Heart left ventricle (tissue), 16 donors: ENCODE measurements at regions not wholly inside any gene's neighbourhood (a gene's known extent, or its start where the extent isn't known, plus 50 kb on each side); places are given as distances from the start of the nearest gene placed in this dataset.
A peak's percentile ranks its signal among the peaks of the same experiment; 100 is the strongest.

Source experiments
- ATAC-seq, 4 donors: fragments of 200-7000 bp; cut with Tn5 transposase; one replicate each; pipeline ENCODE4 v1.9.1; 2020 to 2022; ENCODE audit warnings: moderate library complexity in 4 of 4, mild to moderate bottlenecking in 3 of 4, moderate number of reproducible peaks in 1 of 4
- DNase-seq, 5 donors: peaks; one replicate each; pipeline ENCODE4 v3.0.0-alpha.2; 2020
- H3K27ac ChIP-seq, 12 donors: fragments of 200-600 bp; sonication (generic) in 4 of 12; one replicate each; pipeline versions ENCODE4 v1.5.0 to v1.8.0; 2016 to 2022; ENCODE audit warnings: mild to moderate bottlenecking in 2 of 12
- H3K27me3 ChIP-seq, 9 donors: fragments of 200-600 bp; sonication (generic) in 2 of 9; one replicate each; pipeline versions ENCODE4 v1.5.1 to v1.8.0; 2016 to 2022; ENCODE audit warnings: mild to moderate bottlenecking in 3 of 9
- H3K36me3 ChIP-seq, 9 donors: fragments of 200-600 bp; sonication (generic) in 2 of 9; one replicate each; pipeline versions ENCODE4 v1.5.0 to v1.8.0; 2018 to 2022; ENCODE audit warnings: mild to moderate bottlenecking in 2 of 9
- H3K4me1 ChIP-seq, 12 donors: fragments of 200-600 bp; sonication (generic) in 4 of 12; one replicate each; pipeline versions ENCODE4 v1.5.0 to v1.8.0; 2016 to 2022; ENCODE audit warnings: mild to moderate bottlenecking in 3 of 12
- H3K4me3 ChIP-seq, 12 donors: fragments of 200-600 bp; sonication (generic) in 4 of 12; one replicate each; pipeline versions ENCODE4 v1.5.0 to v1.8.0; 2017 to 2022; ENCODE audit warnings: mild to moderate bottlenecking in 9 of 12, moderate library complexity in 4 of 12
- H3K9me3 ChIP-seq, 12 donors: fragments of 200-600 bp; sonication (generic) in 4 of 12; one replicate each; pipeline versions ENCODE4 v1.5.0 to v1.8.0; 2016 to 2022; ENCODE audit warnings: mild to moderate bottlenecking in 1 of 12
- CTCF ChIP-seq, 12 donors: fragments of 200-600 bp; sonication (generic) in 4 of 12; IDR thresholded peaks; one replicate each; pipeline versions ENCODE4 v1.5.0 to v1.8.0; 2018 to 2022; ENCODE audit warnings: antibody characterized with exemption in 12 of 12, mild to moderate bottlenecking in 5 of 12
- POLR2A ChIP-seq, 2 donors: fragments of 450-650 bp; IDR thresholded peaks; one replicate each; pipeline ENCODE4 v1.6.1; 2017; ENCODE audit warnings: antibody characterized with exemption in 2 of 2, mild to moderate bottlenecking in 2 of 2, moderate library complexity in 2 of 2
- WGBS, 4 donors: extraction: QIAGEN DNeasy Blood & Tissue Kit in 2 of 4; methylation state at CpG; one replicate each; pipeline versions ENCODE4 v1.1.5 to v1.1.7; 2013 to 2018; 5-methylcytosine and 5-hydroxymethylcytosine counted together
- intact Hi-C, 10 donors: fragments of 100-400 bp; cut with DNase I; formaldehyde crosslinking; loops; one replicate each; pipeline versions ENCODE4 v1.11.1 to v1.14.2; 2022
- donor health status: ischemic (EF 13 %, LVEDD 7.1; RV severe dilation, severe dysfunction).
- donor health status: healthy with polysubstance abuse.
- donor health status: DM: no; HTN: yes; CAD: no.
- donor health status: DM: no; HTN: no; CAD: no.
- donor health status: ischemic (EF 25% LVEDD 6.9; RV normal size, moderate dysfunction).
- donor health status: ischemic (EF 25% LVEDD 5.7; RV mildly dilated, moderate dysfunction).
- donor health status: healthy.
- donor health status: DM: yes; HTN: yes; CAD: no.
- donor health status: ischemic (EF 35%, LVEDD 5.7; RV mildly dilated, moderate dysfunction).
- donor health status: nonischemic (EF 11% LVEDD 7.7; RV severe dilation, severe dysfunction).
- donor health status: DM: yes; HTN: yes; CAD: no.
- donor health status: PGD.
- donor health status: ischemic (EF 29% LVEDD 5.4; RV normal size, mild dysfunction).
- donor health status: nonischemic (EF 23%, LVEDD 6.1; RV moderate dilation, normal function).

DNA sequence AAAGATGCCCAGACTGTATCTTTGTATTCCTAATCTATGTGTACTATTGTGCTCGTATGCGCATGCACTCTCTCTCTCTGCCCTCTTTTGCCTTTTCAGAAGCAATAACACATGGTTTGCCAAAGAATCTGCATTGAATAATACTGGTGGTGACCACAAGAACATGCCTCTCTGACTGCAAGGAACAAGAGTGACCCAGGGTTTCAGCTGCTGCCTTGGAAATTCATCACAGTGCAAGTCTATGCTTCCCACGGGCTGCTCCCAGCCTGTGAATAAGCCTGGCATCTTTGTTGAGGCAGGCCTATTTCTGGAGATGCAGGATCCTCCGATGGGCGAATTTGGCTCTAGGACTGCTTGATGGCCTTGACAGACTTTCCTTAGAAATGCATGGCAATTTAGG is 689.4 kb upstream of the FANCL start:
- Histone ChIP-seq H3K9me3 (no peaks in the 10 kb centered on the region), H3K27ac (no peak overlapping the region), H3K4me1 (no peaks in the 10 kb centered on the region), H3K36me3 (no peaks in the 10 kb centered on the region), H3K4me3 (no peak overlapping the region), H3K27me3 (no peaks in the 10 kb centered on the region)
- no peak for ATAC-seq
- TF ChIP-seq CTCF (IDR thresholded peaks at IDR 0.05), result no peak
- TF ChIP-seq POLR2A (IDR thresholded peaks at IDR 0.05), result no peak
- intact Hi-C loops, result no loop called here
- DNase-seq, result no peak
- WGBS, 4 donors, result 75 to 85% (median 81%) methylated on average over 5 of the region's 5 CpGs

DNA sequence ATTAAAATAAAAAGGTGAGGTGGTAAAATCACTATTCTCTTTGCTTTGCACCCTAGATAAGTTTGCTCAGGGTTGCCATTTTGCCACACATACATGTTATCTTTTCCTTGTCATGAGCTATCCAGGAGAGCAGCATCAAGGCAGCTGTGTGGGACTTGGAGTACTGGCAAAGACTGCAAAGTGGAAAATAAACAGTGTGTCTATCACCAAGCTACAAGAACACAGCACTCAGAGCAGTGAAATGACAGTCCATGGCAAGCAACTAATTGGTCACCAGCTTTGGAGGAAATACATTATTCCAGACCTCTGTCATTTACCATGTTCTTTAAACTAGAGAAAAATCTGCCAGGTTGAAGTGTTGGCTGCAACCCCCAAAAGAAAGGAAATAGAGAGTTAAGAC is 687.8 kb upstream of the FANCL start:
- no peaks in the 10 kb centered on the region for H3K4me1 ChIP-seq
- intact Hi-C loops, result loop anchor here in 1 of 10 donors (1.0 kb wide), 1 partner anchor 20 kb away; no protein-coding TSS in a partner anchor
- H3K27ac ChIP-seq, result no peak overlapping the region
- no peak for DNase-seq
- no peaks in the 10 kb centered on the region for H3K36me3 ChIP-seq
- no peaks in the 10 kb centered on the region for H3K9me3 ChIP-seq
- no peak overlapping the region for H3K4me3 ChIP-seq
- no peaks in the 10 kb centered on the region for H3K27me3 ChIP-seq
- peak; percentile 83 to 97 (median 92) for ATAC-seq
- TF ChIP-seq POLR2A (IDR thresholded peaks at IDR 0.05) (no peak), CTCF (IDR thresholded peaks at IDR 0.05) (no peak)

DNA sequence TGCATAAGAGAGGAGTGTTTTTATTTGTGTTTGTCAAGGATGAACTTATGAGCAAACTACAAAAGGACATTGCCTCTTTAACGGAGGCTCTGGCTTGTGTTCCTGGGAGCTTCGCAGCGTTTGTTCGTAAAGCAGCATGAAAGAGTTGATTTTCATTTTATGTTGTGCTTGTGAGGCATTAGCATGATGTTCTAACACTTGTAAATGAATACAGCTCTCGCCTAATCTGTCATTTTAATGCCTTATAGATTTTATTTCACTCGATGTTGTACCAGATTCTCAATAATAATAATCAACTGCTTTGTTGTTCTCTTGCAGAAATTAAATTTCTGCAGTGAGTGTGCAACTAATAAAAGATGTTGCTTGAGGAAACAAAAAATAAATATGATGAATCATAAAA is 687.3 kb upstream of the FANCL start:
- DNase-seq, result no peak
- no peaks in the 10 kb centered on the region for H3K9me3 ChIP-seq
- no peak overlapping the region for H3K4me3 ChIP-seq
- WGBS, 4 donors, result 55 to 65% (median 57%) methylated on average over 6 of the region's 6 CpGs
- no peaks in the 10 kb centered on the region for H3K4me1 ChIP-seq
- H3K36me3 ChIP-seq, result no peaks in the 10 kb centered on the region
- no peak for TF ChIP-seq CTCF (IDR thresholded peaks at IDR 0.05)
- TF ChIP-seq POLR2A (IDR thresholded peaks at IDR 0.05), result no peak
- no peak overlapping the region for H3K27ac ChIP-seq
- no peaks in the 10 kb centered on the region for H3K27me3 ChIP-seq
- intact Hi-C loops, result no loop called here
- no peak for ATAC-seq

DNA sequence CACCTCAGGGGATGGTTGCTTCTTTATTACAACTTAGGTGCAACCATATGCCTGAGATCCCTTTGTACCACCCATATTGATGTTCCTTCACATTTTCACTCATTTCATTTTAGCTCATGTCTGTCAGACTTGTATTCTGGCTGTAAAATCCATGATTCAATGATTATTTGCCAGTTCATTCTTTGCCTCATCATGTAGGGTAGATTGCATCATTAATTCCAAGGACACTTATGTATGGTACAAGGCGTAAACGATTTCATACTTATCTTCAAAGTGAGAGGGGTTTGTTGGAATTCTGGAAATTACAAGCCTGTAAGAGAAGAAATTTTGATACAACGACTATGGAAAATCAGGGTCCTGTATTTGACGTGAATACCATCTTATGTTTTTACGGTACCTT is 685.0 kb upstream of the FANCL start:
- no peak overlapping the region for H3K27ac ChIP-seq
- no peak for TF ChIP-seq POLR2A (IDR thresholded peaks at IDR 0.05)
- no peak for TF ChIP-seq CTCF (IDR thresholded peaks at IDR 0.05)
- no peaks in the 10 kb centered on the region for H3K36me3 ChIP-seq
- 89 to 90% (median 90%) methylated on average over 5 of the region's 5 CpGs for WGBS, 4 donors
- DNase-seq (no peak), ATAC-seq (no peak)
- H3K4me1 ChIP-seq, result no peaks in the 10 kb centered on the region
- intact Hi-C loops, result no loop called here
- no peak overlapping the region for H3K4me3 ChIP-seq
- no peaks in the 10 kb centered on the region for H3K9me3 ChIP-seq
- H3K27me3 ChIP-seq, result no peaks in the 10 kb centered on the region
